AG04450 (cell line): ENCODE measurements at regions not wholly inside any gene's neighbourhood (a gene's known extent, or its start where the extent isn't known, plus 50 kb on each side); places are given as distances from the start of the nearest gene placed in this dataset. TPM values are rescaled to one million over a fixed set of nuclear protein-coding genes. Genes with fewer than 3 reads are reported as not detected.

Source experiments
- CTCF ChIA-PET: fragments of 300-600, 350-600 bp; formaldehyde crosslinking; extraction: SDS; loops from one replicate; lab custom pipeline; 2022; ENCODE audit warnings: antibody characterized with exemption, inconsistent platforms; lab: Charles Lee
- POLR2A ChIA-PET: fragments of 350-600 bp; formaldehyde crosslinking; extraction: SDS; loops from one replicate; lab custom pipeline; 2021; ENCODE audit warnings: antibody characterized with exemption, inconsistent platforms; lab: Yijun Ruan, JAX
- DNase-seq: peaks from one replicate; pipeline ENCODE4 v3.0.0-alpha.2; 2011; ENCODE audit warnings: low read depth, low spot score
- H3K27ac ChIP-seq: one replicate; pipeline ENCODE4 v1.5.1; 2012; ENCODE audit warnings: low read depth, low read length, control low read depth
- H3K27me3 ChIP-seq: one replicate; pipeline ENCODE4 v1.6.0; 2012; ENCODE audit warnings: low read length; ENCODE audit not compliant: control insufficient read depth, insufficient read depth
- H3K4me3 ChIP-seq: 2 replicates; pipeline ENCODE4 v1.5.1; 2011; ENCODE audit warnings: mild to moderate bottlenecking, low read depth, low read length, control low read depth
- H3K9me3 ChIP-seq: 2 replicates; pipeline ENCODE4 v1.5.1; 2012; ENCODE audit warnings: low read length; ENCODE audit not compliant: control insufficient read depth, insufficient read depth
- small RNA-seq: library from RNA; depleted of rRNA; stranded (forward); fragments of <200 nt; gene quantifications from one replicate; pipeline ENCODE3, GENCODE V24; 2012; ENCODE audit warnings: low read depth; ENCODE audit not compliant: insufficient read length
- TF ChIP-seq, protein P1 (sequence below): IDR thresholded peaks from 2 replicates; pipeline ENCODE4 v1.5.1; 2011; ENCODE audit warnings: low read depth, low read length, control low read depth, inconsistent platforms

DNA sequence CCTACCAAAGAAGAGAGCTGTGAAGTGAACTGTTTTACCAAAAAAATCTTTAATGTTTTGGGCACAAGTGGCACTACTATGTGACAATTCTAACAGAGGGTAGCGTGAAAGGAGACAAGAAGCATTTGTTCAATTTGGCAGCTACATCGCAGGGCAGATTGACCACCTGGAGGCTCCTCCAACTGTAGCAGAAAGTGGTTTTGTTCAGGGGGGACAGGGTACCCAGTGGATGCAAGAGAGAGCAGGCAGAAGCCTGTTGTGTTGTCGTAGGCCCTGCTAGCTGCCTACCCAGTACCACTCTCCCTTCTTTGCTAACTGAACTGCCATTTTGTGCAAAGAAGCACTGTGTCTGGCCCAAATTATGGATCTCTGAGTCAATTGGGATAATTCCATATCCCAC is 54.8 kb upstream of the SYN2 start:
- ChIA-PET CTCF (interaction anchor here (0.6 kb wide), 1 partner anchor 1049 kb away, joined by 3 read pairs; no protein-coding TSS in a partner anchor), POLR2A (no interaction called here)
- H3K27me3 ChIP-seq: no peaks in the 10 kb centered on the region

DNA sequence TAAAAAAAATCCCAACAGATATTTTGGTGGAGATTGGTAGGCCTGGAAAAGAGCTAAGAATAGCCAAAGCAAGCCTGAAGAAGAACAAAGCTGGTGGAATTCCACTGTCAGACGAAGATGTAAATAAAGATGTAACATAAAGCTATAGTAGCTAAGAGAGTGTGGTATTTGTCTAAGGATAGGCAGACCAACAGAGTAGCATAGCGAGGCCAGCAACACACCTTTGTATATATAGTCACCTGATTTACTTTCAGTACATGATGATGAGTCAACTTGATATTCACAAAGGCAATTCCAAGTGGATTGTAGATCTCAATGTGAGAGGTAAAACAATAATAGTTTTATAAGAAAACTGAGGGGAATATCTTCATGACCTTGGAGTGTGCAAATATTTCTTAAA is 53.6 kb upstream of the SYN2 start:
- no peaks in the 10 kb centered on the region for H3K9me3 ChIP-seq
- no peak for DNase-seq
- H3K4me3 ChIP-seq: no peak overlapping the region
- no peak overlapping the region for H3K27ac ChIP-seq
- peaks cover 1% of the 10 kb centered on the region for H3K27me3 ChIP-seq
- CTCF ChIA-PET: no interaction called here
- TF ChIP-seq, protein P1, sequence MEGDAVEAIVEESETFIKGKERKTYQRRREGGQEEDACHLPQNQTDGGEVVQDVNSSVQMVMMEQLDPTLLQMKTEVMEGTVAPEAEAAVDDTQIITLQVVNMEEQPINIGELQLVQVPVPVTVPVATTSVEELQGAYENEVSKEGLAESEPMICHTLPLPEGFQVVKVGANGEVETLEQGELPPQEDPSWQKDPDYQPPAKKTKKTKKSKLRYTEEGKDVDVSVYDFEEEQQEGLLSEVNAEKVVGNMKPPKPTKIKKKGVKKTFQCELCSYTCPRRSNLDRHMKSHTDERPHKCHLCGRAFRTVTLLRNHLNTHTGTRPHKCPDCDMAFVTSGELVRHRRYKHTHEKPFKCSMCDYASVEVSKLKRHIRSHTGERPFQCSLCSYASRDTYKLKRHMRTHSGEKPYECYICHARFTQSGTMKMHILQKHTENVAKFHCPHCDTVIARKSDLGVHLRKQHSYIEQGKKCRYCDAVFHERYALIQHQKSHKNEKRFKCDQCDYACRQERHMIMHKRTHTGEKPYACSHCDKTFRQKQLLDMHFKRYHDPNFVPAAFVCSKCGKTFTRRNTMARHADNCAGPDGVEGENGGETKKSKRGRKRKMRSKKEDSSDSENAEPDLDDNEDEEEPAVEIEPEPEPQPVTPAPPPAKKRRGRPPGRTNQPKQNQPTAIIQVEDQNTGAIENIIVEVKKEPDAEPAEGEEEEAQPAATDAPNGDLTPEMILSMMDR: no peak
- POLR2A ChIA-PET: no interaction called here

More for the DNA sequence above, 54.8 kb upstream of the SYN2 start:
- Histone ChIP-seq H3K4me3 (no peak overlapping the region), H3K9me3 (no peaks in the 10 kb centered on the region), H3K27ac (no peak overlapping the region)
- no peak for DNase-seq
- TF ChIP-seq, protein P1: no peak

DNA sequence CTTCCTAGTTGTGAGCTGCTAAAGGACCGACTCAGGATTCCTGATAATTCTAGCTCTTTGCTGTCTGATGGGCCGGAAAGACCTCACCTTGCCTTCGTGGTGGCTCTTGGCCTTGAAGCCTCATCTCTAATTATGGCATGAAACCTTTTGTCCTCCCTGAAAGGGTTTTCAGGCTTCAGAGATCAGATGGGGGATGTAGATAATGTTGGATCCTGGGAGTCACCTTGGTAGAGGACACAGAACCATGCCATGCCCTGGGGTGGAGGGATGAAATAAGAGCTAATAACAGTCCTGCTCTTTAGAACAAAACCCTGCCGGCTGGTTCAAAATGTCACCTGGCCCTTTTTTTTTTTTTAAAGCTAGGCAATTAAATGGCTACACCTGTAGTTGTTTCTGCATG is 50.8 kb upstream of the SYN2 start:
- ChIA-PET CTCF (no interaction called here), POLR2A (no interaction called here)
- TF ChIP-seq, protein P1: no peak
- Histone ChIP-seq H3K27ac (no peak overlapping the region), H3K9me3 (no peaks in the 10 kb centered on the region), H3K27me3 (peaks cover 6% of the 10 kb centered on the region), H3K4me3 (no peak overlapping the region)
- DNase-seq: no peak

DNA sequence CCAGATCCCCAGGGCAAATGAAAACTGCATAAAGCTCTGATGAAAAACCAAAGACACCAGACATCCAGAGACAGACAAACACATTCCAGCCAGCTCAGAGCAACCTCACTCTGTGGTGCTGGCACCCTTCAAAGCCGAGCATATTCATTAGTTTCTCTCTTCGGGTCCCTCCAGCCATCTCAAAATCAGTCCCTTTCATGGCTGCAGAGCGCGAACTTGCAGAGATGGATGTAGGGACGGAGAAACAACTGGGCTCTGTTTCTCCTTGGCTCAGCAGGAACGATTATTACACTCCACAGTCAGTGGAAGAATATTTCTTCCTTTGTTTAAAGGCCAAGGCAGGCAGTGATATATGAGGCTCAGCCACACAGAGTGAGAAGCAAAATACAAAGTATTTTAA is 50.4 kb upstream of the SYN2 start:
- Histone ChIP-seq H3K27ac (no peak overlapping the region), H3K27me3 (peaks cover 6% of the 10 kb centered on the region), H3K4me3 (no peak overlapping the region), H3K9me3 (no peaks in the 10 kb centered on the region)
- no peak for DNase-seq
- POLR2A ChIA-PET: no interaction called here
- TF ChIP-seq, protein P1: no peak
- CTCF ChIA-PET: interaction anchor here (0.6 kb wide), 1 partner anchor 10 kb away, joined by 3 read pairs; no protein-coding TSS in a partner anchor

DNA sequence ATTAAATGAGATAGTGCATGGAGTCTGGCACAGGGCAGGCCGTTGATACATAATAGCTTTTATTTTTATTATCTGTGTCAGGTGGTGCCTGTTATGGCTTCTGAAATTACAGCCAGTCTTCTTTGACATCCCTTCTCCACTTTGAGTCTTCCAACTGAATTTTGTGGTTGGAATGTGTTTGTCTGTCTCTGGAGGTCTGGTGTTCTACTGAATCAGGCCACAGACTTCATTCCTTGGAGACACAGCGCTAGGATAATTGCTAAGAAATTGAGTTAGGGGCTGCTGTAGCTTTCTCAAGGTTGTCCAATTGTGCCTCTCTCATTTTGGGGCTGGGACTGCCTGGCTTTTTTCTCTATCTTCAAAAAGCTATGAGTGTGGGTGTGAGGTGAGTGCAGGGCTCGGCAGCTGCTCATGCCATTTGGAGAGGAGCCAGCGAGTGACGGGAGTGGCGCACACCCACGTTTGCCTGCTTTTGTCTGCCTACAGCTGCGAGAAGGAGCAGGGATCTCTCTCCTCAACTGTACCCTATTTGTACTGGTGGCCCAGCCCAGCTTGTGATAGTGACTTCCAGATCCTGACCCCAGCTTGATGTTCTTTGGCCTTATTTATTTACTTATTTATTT is 49.8 kb upstream of the SYN2 start:
- Histone ChIP-seq H3K9me3 (no peaks in the 10 kb centered on the region), H3K27ac (no peak overlapping the region), H3K4me3 (no peak overlapping the region), H3K27me3 (peaks cover 6% of the 10 kb centered on the region)
- ChIA-PET CTCF (interaction anchor here (0.6 kb wide), 1 partner anchor 11 kb away, joined by 3 read pairs; no protein-coding TSS in a partner anchor), POLR2A (no interaction called here)
- no peak for DNase-seq
- TF ChIP-seq, protein P1: no peak

Small RNA genes lying in the stretch of these regions (small RNA-seq; reads per million reads assigned to genes)
- not detected for gene RN7SL147P
